ENCODE measurements at regions not wholly inside any gene's neighbourhood (a gene's known extent, or its start where the extent isn't known, plus 50 kb on each side); places are given as distances from the start of the nearest gene placed in this dataset.

DNA sequence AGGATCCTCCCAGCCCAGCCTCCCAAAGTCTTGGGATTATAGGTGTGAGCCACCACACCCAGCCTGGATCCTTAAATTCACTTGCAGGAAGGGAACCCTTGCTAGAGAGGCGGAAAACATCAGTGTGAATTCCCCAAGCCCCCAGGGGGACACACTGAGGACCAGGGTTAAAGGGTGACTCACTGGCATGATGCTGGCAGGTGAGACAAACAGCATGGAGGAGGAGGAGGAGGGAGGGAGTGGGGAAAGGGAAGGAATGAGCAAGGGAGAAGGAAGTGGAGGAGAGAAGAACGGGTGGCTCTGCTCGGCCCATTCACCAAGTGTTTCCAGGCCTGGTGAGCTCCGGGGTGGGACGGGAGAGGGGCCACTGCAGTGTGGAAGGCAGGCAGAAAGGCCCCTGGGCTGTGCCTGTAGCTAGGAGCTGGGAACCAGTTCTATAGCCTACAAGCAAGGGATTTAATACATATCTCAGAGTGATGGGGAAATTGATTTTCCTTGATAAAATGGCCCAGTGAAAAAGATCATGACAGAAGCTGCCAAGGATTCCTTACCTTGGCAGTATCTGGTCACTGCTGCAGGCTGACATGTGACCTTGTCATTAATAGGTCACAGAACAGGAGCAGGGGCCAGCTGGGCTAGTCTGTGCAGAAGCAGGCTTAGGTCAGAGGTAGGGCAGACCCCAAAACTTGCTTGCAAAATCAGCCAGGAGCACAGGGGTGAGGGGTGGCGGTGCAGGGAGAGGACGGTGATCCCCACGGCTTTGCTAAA lies 370.2 kb downstream of the SHANK2 start:
- no peak for TF ChIP-seq EP300 (IDR thresholded peaks at IDR 0.05; ENCODE audit: borderline replicate concordance)
- TF ChIP-seq, protein P1, sequence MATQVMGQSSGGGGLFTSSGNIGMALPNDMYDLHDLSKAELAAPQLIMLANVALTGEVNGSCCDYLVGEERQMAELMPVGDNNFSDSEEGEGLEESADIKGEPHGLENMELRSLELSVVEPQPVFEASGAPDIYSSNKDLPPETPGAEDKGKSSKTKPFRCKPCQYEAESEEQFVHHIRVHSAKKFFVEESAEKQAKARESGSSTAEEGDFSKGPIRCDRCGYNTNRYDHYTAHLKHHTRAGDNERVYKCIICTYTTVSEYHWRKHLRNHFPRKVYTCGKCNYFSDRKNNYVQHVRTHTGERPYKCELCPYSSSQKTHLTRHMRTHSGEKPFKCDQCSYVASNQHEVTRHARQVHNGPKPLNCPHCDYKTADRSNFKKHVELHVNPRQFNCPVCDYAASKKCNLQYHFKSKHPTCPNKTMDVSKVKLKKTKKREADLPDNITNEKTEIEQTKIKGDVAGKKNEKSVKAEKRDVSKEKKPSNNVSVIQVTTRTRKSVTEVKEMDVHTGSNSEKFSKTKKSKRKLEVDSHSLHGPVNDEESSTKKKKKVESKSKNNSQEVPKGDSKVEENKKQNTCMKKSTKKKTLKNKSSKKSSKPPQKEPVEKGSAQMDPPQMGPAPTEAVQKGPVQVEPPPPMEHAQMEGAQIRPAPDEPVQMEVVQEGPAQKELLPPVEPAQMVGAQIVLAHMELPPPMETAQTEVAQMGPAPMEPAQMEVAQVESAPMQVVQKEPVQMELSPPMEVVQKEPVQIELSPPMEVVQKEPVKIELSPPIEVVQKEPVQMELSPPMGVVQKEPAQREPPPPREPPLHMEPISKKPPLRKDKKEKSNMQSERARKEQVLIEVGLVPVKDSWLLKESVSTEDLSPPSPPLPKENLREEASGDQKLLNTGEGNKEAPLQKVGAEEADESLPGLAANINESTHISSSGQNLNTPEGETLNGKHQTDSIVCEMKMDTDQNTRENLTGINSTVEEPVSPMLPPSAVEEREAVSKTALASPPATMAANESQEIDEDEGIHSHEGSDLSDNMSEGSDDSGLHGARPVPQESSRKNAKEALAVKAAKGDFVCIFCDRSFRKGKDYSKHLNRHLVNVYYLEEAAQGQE (IDR thresholded peaks at IDR 0.05; ENCODE audit: low read depth): no peak
- TF ChIP-seq CEBPB (IDR thresholded peaks at IDR 0.05): no peak
- no peak for TF ChIP-seq EGR1 (IDR thresholded peaks at IDR 0.05)
- no peak for TF ChIP-seq CREB1 (IDR thresholded peaks at IDR 0.05; ENCODE audit: low read depth)
- no peak for TF ChIP-seq TEAD4 (IDR thresholded peaks at IDR 0.05)
- TF ChIP-seq TCF12 (IDR thresholded peaks at IDR 0.05; ENCODE audit: low read depth): no peak
- no peak for TF ChIP-seq FOXM1 (IDR thresholded peaks at IDR 0.05; ENCODE audit: borderline replicate concordance, low read depth)
